ENCODE measurements at regions not wholly inside any gene's neighbourhood (a gene's known extent, or its start where the extent isn't known, plus 50 kb on each side); places are given as distances from the start of the nearest gene placed in this dataset.
A peak's percentile ranks its signal among the peaks of the same experiment; 100 is the strongest.

GRCh38 chr14:56386024-56386423, 193.6 kb upstream of the TMEM260 start:
- Histone ChIP-seq H3K27ac (no peak overlapping the region), H3K36me3 (replicated peaks) (no peaks in the 10 kb centered on the region), H3K27me3 (replicated peaks) (no peaks in the 10 kb centered on the region), H3K4me3 (ENCODE audit: low read depth, low read length) (no peak overlapping the region)
- no peak for TF ChIP-seq CTCF (IDR thresholded peaks at IDR 0.05; ENCODE audit: low read depth, low read length, missing control alignments)
- in situ Hi-C loops (cut with HindIII; ENCODE audit: low pct_ligation_motif_present, low sequenced_read_pairs), result no loop called here
- DNase-seq, result no peak

- in situ Hi-C loops (cut with HindIII; ENCODE audit: low pct_ligation_motif_present, low sequenced_read_pairs), result no loop called here
- Histone ChIP-seq H3K4me3 (ENCODE audit: low read depth, low read length) (no peak overlapping the region), H3K27ac (no peak overlapping the region), H3K27me3 (replicated peaks) (no peaks in the 10 kb centered on the region), H3K36me3 (replicated peaks) (no peaks in the 10 kb centered on the region)
- DNase-seq, result no peak
- TF ChIP-seq CTCF (IDR thresholded peaks at IDR 0.05; ENCODE audit: low read depth, low read length, missing control alignments), result peak; percentile 1
Measured at GRCh38 chr14:56390859-56391258, 188.7 kb upstream of the TMEM260 start.

- in situ Hi-C loops (cut with HindIII; ENCODE audit: low pct_ligation_motif_present, low sequenced_read_pairs), result no loop called here
- TF ChIP-seq CTCF (IDR thresholded peaks at IDR 0.05; ENCODE audit: low read depth, low read length, missing control alignments), result no peak
- no peak overlapping the region for H3K27ac ChIP-seq
- DNase-seq, result no peak
- H3K27me3 ChIP-seq (replicated peaks), result no peaks in the 10 kb centered on the region
- no peak overlapping the region for H3K4me3 ChIP-seq (ENCODE audit: low read depth, low read length)
- no peaks in the 10 kb centered on the region for H3K36me3 ChIP-seq (replicated peaks)
Measured at GRCh38 chr14:56394826-56395530, 184.6 kb upstream of the TMEM260 start.

- TF ChIP-seq CTCF (IDR thresholded peaks at IDR 0.05; ENCODE audit: low read depth, low read length, missing control alignments), result no peak
- H3K36me3 ChIP-seq (replicated peaks), result no peaks in the 10 kb centered on the region
- in situ Hi-C loops (cut with HindIII; ENCODE audit: low pct_ligation_motif_present, low sequenced_read_pairs), result no loop called here
- H3K27ac ChIP-seq, result no peak overlapping the region
- no peak overlapping the region for H3K4me3 ChIP-seq (ENCODE audit: low read depth, low read length)
- DNase-seq, result no peak
- no peaks in the 10 kb centered on the region for H3K27me3 ChIP-seq (replicated peaks)
Measured at GRCh38 chr14:56400109-56400825, 179.3 kb upstream of the TMEM260 start.

- in situ Hi-C loops (cut with HindIII; ENCODE audit: low pct_ligation_motif_present, low sequenced_read_pairs), result no loop called here
Measured at GRCh38 chr14:56412468-56413434, 166.8 kb upstream of the TMEM260 start.

More at GRCh38 chr14:56412468-56413434, 166.8 kb upstream of the TMEM260 start:
- Histone ChIP-seq H3K36me3 (replicated peaks) (no peaks in the 10 kb centered on the region), H3K27ac (no peak overlapping the region), H3K27me3 (replicated peaks) (no peaks in the 10 kb centered on the region), H3K4me3 (ENCODE audit: low read depth, low read length) (no peak overlapping the region)
- TF ChIP-seq CTCF (IDR thresholded peaks at IDR 0.05; ENCODE audit: low read depth, low read length, missing control alignments), result no peak
- DNase-seq, result no peak

Measured in brain microvascular endothelial cell (primary cell).